ENCODE measurements at regions not wholly inside any gene's neighbourhood (a gene's known extent, or its start where the extent isn't known, plus 50 kb on each side); places are given as distances from the start of the nearest gene placed in this dataset.
"Not testable (repeated sequence)": the region's sequence is repeated elsewhere in the genome, so short reads cannot be mapped to it uniquely, and the experiment has no call there.

- DNase-seq (ENCODE audit: low read depth in 2 of 2): no peak
These were observed 95.4 kb upstream of the SFSWAP start for GRCh38 chr12:131615326-131616042.

- no peak for DNase-seq (ENCODE audit: low read depth in 2 of 2)
These were observed 94.7 kb upstream of the SFSWAP start for GRCh38 chr12:131616043-131616700.

GRCh38 chr12:131616738-131617137, 94.2 kb upstream of the SFSWAP start:
- no peak for DNase-seq (ENCODE audit: low read depth in 2 of 2)

GRCh38 chr12:131617179-131617578, 93.7 kb upstream of the SFSWAP start:
- no peak for DNase-seq (ENCODE audit: low read depth in 2 of 2)

GRCh38 chr12:131617596-131618302, 93.1 kb upstream of the SFSWAP start:
- no peak for DNase-seq (ENCODE audit: low read depth in 2 of 2)

- DNase-seq (ENCODE audit: low read depth in 2 of 2): no peak
These were observed 92.6 kb upstream of the SFSWAP start for GRCh38 chr12:131618303-131618658.

GRCh38 chr12:131618701-131619100, 92.2 kb upstream of the SFSWAP start:
- DNase-seq (ENCODE audit: low read depth in 2 of 2): no peak

GRCh38 chr12:131619106-131619642, 91.7 kb upstream of the SFSWAP start:
- DNase-seq (ENCODE audit: low read depth in 2 of 2): no peak

GRCh38 chr12:131619736-131620506, 91.0 kb upstream of the SFSWAP start:
- DNase-seq (ENCODE audit: low read depth in 2 of 2): no peak

GRCh38 chr12:131620520-131620919, 90.4 kb upstream of the SFSWAP start:
- DNase-seq (ENCODE audit: low read depth in 2 of 2): no peak

GRCh38 chr12:131620946-131621681, 89.8 kb upstream of the SFSWAP start:
- DNase-seq (ENCODE audit: low read depth in 2 of 2): no peak

- no peak for DNase-seq (ENCODE audit: low read depth in 2 of 2)
These were observed 89.0 kb upstream of the SFSWAP start for GRCh38 chr12:131621701-131622421.

GRCh38 chr12:131622422-131622955, 88.4 kb upstream of the SFSWAP start:
- DNase-seq (ENCODE audit: low read depth in 2 of 2): no peak

- DNase-seq (ENCODE audit: low read depth in 2 of 2): not testable (repeated sequence)
These were observed 87.2 kb upstream of the SFSWAP start for GRCh38 chr12:131623404-131624368.

- not testable (repeated sequence) for DNase-seq (ENCODE audit: low read depth in 2 of 2)
These were observed 86.5 kb upstream of the SFSWAP start for GRCh38 chr12:131624369-131624739.

- DNase-seq (ENCODE audit: low read depth in 2 of 2): not testable (repeated sequence)
These were observed 86.0 kb upstream of the SFSWAP start for GRCh38 chr12:131624756-131625501.

- DNase-seq (ENCODE audit: low read depth in 2 of 2): not testable (repeated sequence)
These were observed 84.7 kb upstream of the SFSWAP start for GRCh38 chr12:131625966-131626722.

Data from stimulated activated CD4-positive, alpha-beta T cell treated with anti-CD3 and anti-CD28 coated beads, Interleukin-12 subunit alpha, Interleukin-12 subunit beta, amount 100 ng/mL, for 24 hours (primary cell).